Suprapubic skin (tissue), 4 donors: ENCODE measurements at regions not wholly inside any gene's neighbourhood (a gene's known extent, or its start where the extent isn't known, plus 50 kb on each side); places are given as distances from the start of the nearest gene placed in this dataset.

Experiments
- DNase-seq, 2 donors: peaks; one replicate each; pipeline ENCODE4 v3.0.0-alpha.2; 2019; ENCODE audit warnings: low spot score in 2 of 2
- H3K27ac ChIP-seq: fragments of 200-600 bp; sonication (generic); one replicate; pipeline ENCODE4 v1.5.1; 2019
- H3K27me3 ChIP-seq: fragments of 200-600 bp; sonication (generic); one replicate; pipeline ENCODE4 v1.5.1; 2019
- H3K36me3 ChIP-seq: fragments of 200-600 bp; sonication (generic); one replicate; pipeline ENCODE4 v1.5.1; 2019
- H3K4me1 ChIP-seq: fragments of 200-600 bp; sonication (generic); one replicate; pipeline ENCODE4 v1.5.1; 2019
- H3K4me3 ChIP-seq: fragments of 200-600 bp; sonication (generic); one replicate; pipeline ENCODE4 v1.5.1; 2019; ENCODE audit warnings: mild to moderate bottlenecking
- H3K9me3 ChIP-seq: fragments of 200-600 bp; sonication (generic); one replicate; pipeline ENCODE4 v1.5.1; 2019
- CTCF ChIP-seq, 2 donors: fragments of 200-600 bp in 1 of 2; fragments of 450-650 bp in 1 of 2; sonication (generic) in 1 of 2; IDR thresholded peaks; one replicate each; pipeline ENCODE4 v1.5.1; 2016 to 2019; ENCODE audit warnings: antibody characterized with exemption in 2 of 2, mild to moderate bottlenecking in 1 of 2, moderate library complexity in 1 of 2
- EP300 ChIP-seq: sonication (generic); formaldehyde crosslinking; IDR thresholded peaks from one replicate; pipeline ENCODE4 v1.6.1; 2017; ENCODE audit warnings: antibody characterized with exemption
- POLR2A ChIP-seq, 2 donors: fragments of 450-650 bp; IDR thresholded peaks; one replicate each; pipeline ENCODE4 v1.6.1; 2017; ENCODE audit warnings: antibody characterized with exemption in 2 of 2, mild to moderate bottlenecking in 2 of 2, moderate library complexity in 2 of 2
- POLR2AphosphoS5 ChIP-seq, 3 donors: sonication (generic); formaldehyde crosslinking; IDR thresholded peaks; one replicate each; pipeline ENCODE4 v1.6.1; 2017; ENCODE audit warnings: antibody characterized with exemption in 3 of 3
- WGBS: methylation state at CpG from one replicate; pipeline ENCODE4 v1.1.5; 2018; 5-methylcytosine and 5-hydroxymethylcytosine counted together

GRCh38 chr7:79877874-79878465, 256.7 kb upstream of the GNAI1 start:
- Histone ChIP-seq H3K4me3 (no peak overlapping the region), H3K27ac (no peak overlapping the region), H3K4me1 (no peaks in the 10 kb centered on the region), H3K27me3 (no peaks in the 10 kb centered on the region), H3K36me3 (no peaks in the 10 kb centered on the region), H3K9me3 (no peaks in the 10 kb centered on the region)
- 58% methylated on average over 3 of the region's 3 CpGs for WGBS
- no peak for TF ChIP-seq CTCF (IDR thresholded peaks at IDR 0.05)
- TF ChIP-seq POLR2A (IDR thresholded peaks at IDR 0.05) = no peak
- no peak for TF ChIP-seq POLR2AphosphoS5 (IDR thresholded peaks at IDR 0.05)
- no peak for TF ChIP-seq EP300
- no peak for DNase-seq

GRCh38 chr7:79876848-79877252, 257.8 kb upstream of the GNAI1 start:
- Histone ChIP-seq H3K36me3 (no peaks in the 10 kb centered on the region), H3K4me1 (no peaks in the 10 kb centered on the region), H3K27ac (no peak overlapping the region), H3K9me3 (no peaks in the 10 kb centered on the region), H3K27me3 (no peaks in the 10 kb centered on the region), H3K4me3 (no peak overlapping the region)
- TF ChIP-seq CTCF (IDR thresholded peaks at IDR 0.05) (no peak), POLR2A (IDR thresholded peaks at IDR 0.05) (no peak), EP300 (no peak), POLR2AphosphoS5 (IDR thresholded peaks at IDR 0.05) (no peak)
- no peak for DNase-seq
- 81% methylated on average over 6 of the region's 6 CpGs for WGBS

GRCh38 chr7:79874797-79875196, 259.8 kb upstream of the GNAI1 start:
- Histone ChIP-seq H3K27me3 (no peaks in the 10 kb centered on the region), H3K36me3 (no peaks in the 10 kb centered on the region), H3K9me3 (no peaks in the 10 kb centered on the region), H3K27ac (no peak overlapping the region), H3K4me3 (no peak overlapping the region), H3K4me1 (no peaks in the 10 kb centered on the region)
- no peak for DNase-seq
- 55% methylated on average over 1 of the region's 1 CpG for WGBS
- TF ChIP-seq EP300 = no peak
- no peak for TF ChIP-seq POLR2AphosphoS5 (IDR thresholded peaks at IDR 0.05)
- TF ChIP-seq CTCF (IDR thresholded peaks at IDR 0.05) = no peak
- TF ChIP-seq POLR2A (IDR thresholded peaks at IDR 0.05) = no peak

DNA sequence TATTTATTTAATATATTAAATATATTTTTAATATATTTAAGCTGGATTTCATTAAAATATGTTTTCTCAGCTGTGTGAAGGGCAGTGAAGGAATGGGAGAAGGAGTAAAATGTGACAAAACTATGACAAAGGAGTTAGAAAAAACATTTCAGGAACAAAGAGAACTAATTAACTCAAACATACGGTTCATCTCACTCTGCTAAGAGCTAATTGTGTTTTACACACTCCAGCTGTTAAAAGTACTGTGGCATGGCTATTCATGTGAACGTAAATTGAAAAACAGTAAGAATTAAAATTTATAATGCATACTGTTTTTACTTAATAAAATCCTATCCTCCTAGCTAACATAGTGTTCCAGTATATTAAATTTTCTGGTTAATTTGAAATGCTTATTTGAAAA, 262.5 kb upstream of the GNAI1 start:
- Histone ChIP-seq H3K36me3 (no peaks in the 10 kb centered on the region), H3K27ac (no peak overlapping the region), H3K4me3 (no peak overlapping the region), H3K27me3 (no peaks in the 10 kb centered on the region), H3K4me1 (no peaks in the 10 kb centered on the region), H3K9me3 (no peaks in the 10 kb centered on the region)
- WGBS = 58% methylated on average over 2 of the region's 2 CpGs
- no peak for DNase-seq
- TF ChIP-seq EP300 (no peak), POLR2AphosphoS5 (IDR thresholded peaks at IDR 0.05) (no peak), POLR2A (IDR thresholded peaks at IDR 0.05) (no peak)

DNA sequence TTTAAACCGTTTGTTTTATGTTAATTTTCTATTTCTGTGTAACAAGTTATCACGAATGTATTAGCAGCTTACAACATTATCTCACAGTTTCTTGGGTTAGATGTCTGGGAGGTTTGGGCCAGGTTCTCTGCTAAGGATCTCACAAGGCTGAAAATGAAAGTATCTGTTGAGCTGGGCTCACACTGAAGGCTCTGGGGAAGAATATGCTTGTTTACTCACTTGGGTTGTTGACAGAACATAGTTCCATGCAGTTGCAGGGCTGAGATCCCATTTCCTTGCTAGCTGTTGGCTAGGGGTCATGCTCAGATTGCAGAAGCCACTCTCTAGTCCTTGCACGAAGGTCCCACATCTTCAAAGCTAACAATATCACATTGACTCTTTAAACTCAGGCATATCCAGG, 266.6 kb upstream of the GNAI1 start:
- Histone ChIP-seq H3K9me3 (no peaks in the 10 kb centered on the region), H3K27me3 (no peaks in the 10 kb centered on the region), H3K4me1 (no peaks in the 10 kb centered on the region), H3K27ac (no peak overlapping the region), H3K36me3 (no peaks in the 10 kb centered on the region), H3K4me3 (no peak overlapping the region)
- WGBS = 42% methylated on average over 3 of the region's 3 CpGs
- DNase-seq = no peak
- TF ChIP-seq CTCF (IDR thresholded peaks at IDR 0.05) (no peak), POLR2AphosphoS5 (IDR thresholded peaks at IDR 0.05) (no peak), POLR2A (IDR thresholded peaks at IDR 0.05) (no peak), EP300 (no peak)
